Activated CD4-positive, alpha-beta memory T cell treated with anti-CD3 and anti-CD28 coated beads, Interleukin-2, amount 10 ng/mL, durations not matched to agents 7 days and 5 days (primary cell): ENCODE measurements at regions not wholly inside any gene's neighbourhood (a gene's known extent, or its start where the extent isn't known, plus 50 kb on each side); places are given as distances from the start of the nearest gene placed in this dataset.
"Not testable (repeated sequence)": the region's sequence is repeated elsewhere in the genome, so short reads cannot be mapped to it uniquely, and the experiment has no call there.

Source experiments
- CTCF ChIA-PET: fragments of 350-600 bp; sonication (Branson Sonifier 250); formaldehyde crosslinking; loops from one replicate; lab custom pipeline; 2021; ENCODE audit warnings: antibody characterized with exemption, inconsistent platforms; lab: Charles Lee
- POLR2A ChIA-PET: fragments of 350-600 bp; sonication (Branson Sonifier 250); formaldehyde crosslinking; loops from one replicate; lab custom pipeline; 2021; ENCODE audit warnings: antibody characterized with exemption; lab: Charles Lee
- DNase-seq: peaks from one replicate; pipeline ENCODE4 v3.0.0-alpha.2; 2020
- H3K27ac Mint-ChIP-seq: one replicate; pipeline ENCODE4 v1.8.0; 2021; ENCODE audit warnings: mild to moderate bottlenecking, mixed read lengths
- H3K27me3 Mint-ChIP-seq: one replicate; pipeline ENCODE4 v1.8.0; 2021; ENCODE audit warnings: mixed read lengths
- H3K36me3 Mint-ChIP-seq: one replicate; pipeline ENCODE4 v1.8.0; 2021; ENCODE audit warnings: low read depth, mixed read lengths
- H3K4me1 Mint-ChIP-seq: one replicate; pipeline ENCODE4 v1.8.0; 2021; ENCODE audit warnings: mixed read lengths
- H3K4me3 Mint-ChIP-seq: one replicate; pipeline ENCODE4 v1.8.0; 2021; ENCODE audit warnings: mild to moderate bottlenecking, mixed read lengths
- H3K9me3 Mint-ChIP-seq: one replicate; pipeline ENCODE4 v1.8.0; 2021; ENCODE audit warnings: mixed read lengths

DNA sequence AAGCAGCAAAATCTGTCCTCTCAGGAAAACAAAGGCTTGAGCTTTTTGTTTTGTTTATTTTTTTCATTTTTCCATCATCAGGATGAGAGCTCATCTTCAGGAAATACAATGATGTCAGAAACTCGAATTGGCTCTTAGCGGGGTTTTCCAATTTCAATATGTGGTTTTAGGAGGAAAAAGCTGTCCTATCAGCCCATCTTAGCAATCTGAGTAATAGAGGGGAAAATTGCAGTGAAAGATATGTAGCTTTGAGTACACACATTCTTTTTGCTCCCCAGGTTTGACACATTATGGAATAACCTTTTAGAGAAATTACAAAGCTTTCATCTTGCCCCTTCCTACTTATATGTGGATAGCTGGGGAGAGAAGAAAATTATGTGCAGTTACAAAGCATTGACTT, 113.6 kb upstream of the MYO3A start:
- H3K4me1 Mint-ChIP-seq: peaks cover 5% of the 10 kb centered on the region
- ChIA-PET CTCF (interaction anchor here (1.1 to 1.9 kb wide), 2 partner anchors 9 to 55 kb away, joined by 3 to 7 read pairs; no protein-coding TSS in a partner anchor), POLR2A (no interaction called here)
- peak overlapping the region; percentile 37 for H3K4me3 Mint-ChIP-seq
- no peak overlapping the region for H3K27ac Mint-ChIP-seq
- H3K27me3 Mint-ChIP-seq: no peaks in the 10 kb centered on the region
- H3K9me3 Mint-ChIP-seq: peaks cover 2% of the 10 kb centered on the region
- H3K36me3 Mint-ChIP-seq: no peaks in the 10 kb centered on the region
- DNase-seq: no peak

DNA sequence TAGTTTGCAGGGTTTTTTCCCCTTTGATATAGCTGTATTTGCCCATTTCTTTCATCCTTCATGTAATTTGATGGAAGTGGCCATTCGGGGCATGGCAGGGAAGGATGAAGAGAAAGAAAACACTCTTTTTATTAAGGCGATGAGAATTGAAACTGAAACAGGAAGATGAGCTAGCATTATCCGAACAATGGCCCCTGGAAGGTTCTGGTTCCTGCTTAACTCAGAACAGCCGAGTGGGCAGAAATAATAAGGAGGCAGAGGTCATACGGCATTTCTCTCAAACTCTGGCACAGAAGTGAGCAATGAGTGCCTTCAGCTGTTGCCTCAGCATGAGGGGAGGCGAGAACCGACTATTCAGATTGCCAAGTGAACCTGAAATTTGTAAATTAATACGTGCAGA, 113.2 kb upstream of the MYO3A start:
- CTCF ChIA-PET: interaction anchor here (1.1 to 1.9 kb wide), 2 partner anchors 9 to 55 kb away, joined by 3 to 7 read pairs; no protein-coding TSS in a partner anchor
- Mint-ChIP-seq H3K27me3 (no peaks in the 10 kb centered on the region), H3K9me3 (peaks cover 2% of the 10 kb centered on the region), H3K4me1 (peaks cover 5% of the 10 kb centered on the region), H3K4me3 (peak overlapping the region; percentile 37), H3K36me3 (no peaks in the 10 kb centered on the region), H3K27ac (peak overlapping the region; percentile 41)
- no peak for DNase-seq
- POLR2A ChIA-PET: no interaction called here

DNA sequence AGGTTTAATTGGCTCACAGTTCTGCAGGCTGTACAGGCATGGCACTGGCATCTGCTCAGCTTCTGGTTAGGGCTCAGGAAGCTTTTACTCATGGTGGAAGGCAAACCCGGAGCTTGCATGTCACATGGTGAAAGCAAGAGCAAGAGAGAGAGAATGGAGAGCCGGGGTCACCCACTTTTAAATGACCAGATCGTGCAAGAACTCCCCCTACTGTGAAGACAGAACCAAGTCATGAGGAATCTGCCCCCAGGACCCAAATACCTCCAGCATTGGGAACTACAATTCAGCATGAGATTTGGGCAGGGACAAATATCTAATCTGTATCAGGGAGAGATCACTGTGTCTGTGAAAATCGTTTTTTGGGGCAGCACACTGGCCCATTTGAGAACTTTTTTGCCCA, 110.0 kb upstream of the MYO3A start:
- ChIA-PET CTCF (no interaction called here), POLR2A (no interaction called here)
- Mint-ChIP-seq H3K27ac (no peak overlapping the region), H3K9me3 (peaks cover 2% of the 10 kb centered on the region), H3K4me1 (peaks cover 5% of the 10 kb centered on the region), H3K27me3 (peaks cover 2% of the 10 kb centered on the region), H3K4me3 (no peak overlapping the region), H3K36me3 (no peaks in the 10 kb centered on the region)
- DNase-seq: no peak

DNA sequence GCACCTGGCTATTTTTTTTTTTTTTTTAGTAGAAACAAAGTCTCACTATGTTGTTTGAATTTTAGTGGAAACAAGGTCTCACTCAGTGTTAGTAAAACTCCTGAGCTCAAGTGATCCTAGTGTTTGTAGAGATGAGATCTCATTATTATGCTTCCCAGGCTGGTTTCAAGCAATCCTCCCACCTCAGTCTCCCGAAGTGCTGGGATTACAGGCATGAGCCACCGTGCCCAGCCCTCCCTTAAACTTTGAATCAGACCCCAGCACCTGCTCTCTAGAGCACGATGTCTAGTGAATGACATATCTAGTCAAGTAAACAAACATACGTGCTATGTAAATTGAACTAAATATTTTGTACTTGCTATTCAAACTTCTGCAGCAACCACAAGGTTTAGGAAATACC, 105.6 kb upstream of the MYO3A start:
- H3K9me3 Mint-ChIP-seq: no peaks in the 10 kb centered on the region
- H3K27ac Mint-ChIP-seq: no peak overlapping the region
- ChIA-PET CTCF (no interaction called here), POLR2A (no interaction called here)
- no peaks in the 10 kb centered on the region for H3K36me3 Mint-ChIP-seq
- H3K4me3 Mint-ChIP-seq: no peak overlapping the region
- peaks cover 2% of the 10 kb centered on the region for H3K27me3 Mint-ChIP-seq
- no peak for DNase-seq
- no peaks in the 10 kb centered on the region for H3K4me1 Mint-ChIP-seq

DNA sequence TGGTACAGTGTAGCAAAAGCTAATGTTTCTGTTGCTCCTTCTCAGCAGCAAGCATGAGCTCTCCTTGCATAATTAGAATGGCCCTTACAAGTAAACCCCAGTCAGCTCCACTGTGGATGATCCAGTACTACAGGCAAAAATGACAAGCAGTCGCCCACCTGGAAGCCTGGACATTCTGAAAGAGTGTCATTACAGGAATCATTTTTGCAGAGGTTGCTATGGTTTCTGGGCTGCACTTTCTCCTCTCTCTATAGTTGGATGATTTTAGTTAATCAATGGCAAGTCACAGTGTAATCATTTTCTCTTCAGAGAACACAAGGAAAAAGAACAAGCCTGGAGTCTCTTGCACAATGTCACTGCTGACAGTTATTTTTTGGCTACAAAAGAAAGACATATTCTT, 102.9 kb upstream of the MYO3A start:
- no peak for DNase-seq
- no peaks in the 10 kb centered on the region for H3K4me1 Mint-ChIP-seq
- POLR2A ChIA-PET: no interaction called here
- CTCF ChIA-PET: no interaction called here
- H3K36me3 Mint-ChIP-seq: no peaks in the 10 kb centered on the region
- H3K9me3 Mint-ChIP-seq: no peaks in the 10 kb centered on the region
- no peak overlapping the region for H3K4me3 Mint-ChIP-seq
- no peak overlapping the region for H3K27ac Mint-ChIP-seq
- H3K27me3 Mint-ChIP-seq: peaks cover 2% of the 10 kb centered on the region

DNA sequence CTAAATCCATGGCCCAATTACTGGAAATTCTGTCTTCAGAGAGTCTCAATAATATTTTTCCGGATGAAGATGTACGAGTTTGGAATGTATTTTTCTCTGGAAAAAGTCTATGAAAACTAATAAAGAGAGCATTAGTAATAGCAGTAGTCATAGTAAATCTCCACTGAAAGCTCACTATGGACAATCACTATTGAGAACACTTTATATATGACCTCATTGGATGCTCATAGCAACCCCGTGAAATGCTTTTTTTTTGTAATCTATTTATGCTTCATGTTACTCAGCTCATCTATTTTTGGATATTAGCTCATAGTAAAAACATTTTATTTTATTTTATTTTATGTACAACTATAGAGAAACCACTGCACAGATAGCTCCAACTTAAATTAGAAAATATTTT, 94.3 kb upstream of the MYO3A start:
- ChIA-PET CTCF (no interaction called here), POLR2A (no interaction called here)
- Mint-ChIP-seq H3K27me3 (no peaks in the 10 kb centered on the region), H3K9me3 (no peaks in the 10 kb centered on the region), H3K27ac (no peak overlapping the region), H3K36me3 (no peaks in the 10 kb centered on the region), H3K4me3 (no peak overlapping the region), H3K4me1 (no peaks in the 10 kb centered on the region)
- DNase-seq: no peak

DNA sequence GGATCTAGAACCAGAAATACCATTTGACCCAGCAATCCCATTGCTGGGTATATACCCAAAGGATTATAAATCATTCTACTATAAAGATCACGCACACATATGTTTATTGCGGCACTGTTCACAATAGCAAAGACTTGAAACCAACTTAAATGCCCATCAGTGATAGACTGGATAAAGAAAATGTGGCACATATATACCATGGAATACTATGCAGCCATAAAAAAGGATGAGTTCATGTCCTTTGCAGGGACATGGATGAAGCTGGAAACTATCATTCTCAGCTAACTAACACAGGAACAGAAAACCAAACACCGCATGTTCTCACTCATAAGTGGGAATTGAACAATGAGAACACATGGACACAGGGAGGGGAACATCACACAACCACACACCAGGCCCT, 93.2 kb upstream of the MYO3A start:
- DNase-seq, H3K9me3 Mint-ChIP-seq, H3K4me1 Mint-ChIP-seq, H3K4me3 Mint-ChIP-seq, H3K27ac Mint-ChIP-seq, CTCF ChIA-PET, H3K27me3 Mint-ChIP-seq, H3K36me3 Mint-ChIP-seq, POLR2A ChIA-PET: not testable (repeated sequence)

DNA sequence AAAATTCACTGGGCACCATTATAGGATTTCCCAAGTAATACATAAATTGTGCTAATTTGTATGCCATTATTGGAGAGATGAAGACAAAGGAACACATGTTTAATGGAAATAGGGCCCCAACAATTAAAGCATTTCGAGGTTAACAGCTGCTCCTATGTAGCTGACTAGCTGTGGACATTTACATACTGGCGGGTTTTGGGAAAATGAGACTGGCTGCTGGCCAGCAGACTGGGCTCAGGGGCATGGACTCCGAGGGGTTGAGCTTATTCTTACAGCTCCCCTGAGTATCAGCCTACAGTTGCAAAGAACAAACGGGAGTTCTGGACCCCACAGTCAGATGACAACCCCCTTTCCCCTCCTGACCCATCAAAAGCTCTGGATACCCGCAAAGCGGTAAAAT, 91.9 kb upstream of the MYO3A start:
- ChIA-PET POLR2A (no interaction called here), CTCF (interaction anchor here (1.4 kb wide), 1 partner anchor 33 kb away, joined by 3 read pairs; no protein-coding TSS in a partner anchor)
- H3K36me3 Mint-ChIP-seq: no peaks in the 10 kb centered on the region
- H3K9me3 Mint-ChIP-seq: peaks cover 2% of the 10 kb centered on the region
- no peak for DNase-seq
- H3K27ac Mint-ChIP-seq: no peak overlapping the region
- no peaks in the 10 kb centered on the region for H3K4me1 Mint-ChIP-seq
- no peaks in the 10 kb centered on the region for H3K27me3 Mint-ChIP-seq
- H3K4me3 Mint-ChIP-seq: no peak overlapping the region

DNA sequence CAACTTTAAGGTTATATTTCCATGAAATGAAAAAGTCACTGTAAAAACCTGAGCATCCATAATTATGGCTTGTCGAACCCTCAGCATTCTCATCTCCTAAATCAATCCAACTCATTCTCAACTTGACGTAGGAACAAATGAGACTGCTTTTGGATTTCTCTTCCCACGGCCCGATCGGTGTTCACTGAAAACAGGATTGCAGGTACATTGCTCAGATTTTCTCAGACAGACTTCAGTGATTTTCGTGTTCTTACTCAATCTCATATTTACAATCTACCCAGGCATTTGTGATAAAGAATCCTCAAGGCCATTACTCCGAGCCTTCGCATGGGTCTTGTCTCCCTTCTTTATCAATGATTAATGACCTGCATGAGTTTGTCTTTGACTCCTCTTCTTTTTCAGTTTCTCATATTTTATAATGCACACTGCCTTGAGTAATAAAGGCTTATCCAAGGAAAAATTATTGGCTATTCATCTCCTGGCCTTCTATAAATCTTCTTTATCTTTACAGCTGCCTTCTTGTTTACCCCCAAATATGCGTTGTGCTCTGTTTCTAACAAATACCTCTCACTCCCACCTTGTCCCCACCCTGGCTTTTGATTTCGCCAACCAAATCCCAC, 90.4 kb upstream of the MYO3A start:
- ChIA-PET CTCF (no interaction called here), POLR2A (no interaction called here)
- no peak overlapping the region for H3K27ac Mint-ChIP-seq
- H3K4me3 Mint-ChIP-seq: no peak overlapping the region
- DNase-seq: no peak
- H3K9me3 Mint-ChIP-seq: peaks cover 2% of the 10 kb centered on the region
- no peaks in the 10 kb centered on the region for H3K36me3 Mint-ChIP-seq
- H3K27me3 Mint-ChIP-seq: no peaks in the 10 kb centered on the region
- H3K4me1 Mint-ChIP-seq: no peaks in the 10 kb centered on the region

DNA sequence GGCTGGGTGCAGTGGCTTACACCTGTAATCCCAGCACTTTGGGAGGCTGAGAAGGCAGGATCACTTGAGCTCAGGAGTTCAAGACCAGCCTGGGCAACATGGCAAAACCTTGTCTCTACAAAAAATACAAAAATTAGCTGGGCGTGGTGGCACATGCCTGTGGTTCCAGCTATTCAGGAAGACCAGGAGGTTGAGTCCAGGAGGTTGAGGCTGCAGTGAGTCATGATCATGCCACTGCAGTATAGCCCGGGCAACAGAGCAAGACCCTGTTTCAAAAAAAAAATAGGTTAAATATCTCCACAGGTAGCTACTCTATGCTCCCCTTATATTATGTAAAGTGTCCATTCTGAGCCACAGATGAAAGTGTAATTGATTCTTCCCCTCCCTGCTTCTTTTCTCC, 89.3 kb upstream of the MYO3A start:
- DNase-seq, POLR2A ChIA-PET, H3K4me3 Mint-ChIP-seq, H3K36me3 Mint-ChIP-seq, H3K27me3 Mint-ChIP-seq, H3K9me3 Mint-ChIP-seq, H3K4me1 Mint-ChIP-seq, H3K27ac Mint-ChIP-seq: not testable (repeated sequence)
- CTCF ChIA-PET: interaction anchor here (1.2 kb wide), 1 partner anchor 31 kb away, joined by 3 read pairs; no protein-coding TSS in a partner anchor

DNA sequence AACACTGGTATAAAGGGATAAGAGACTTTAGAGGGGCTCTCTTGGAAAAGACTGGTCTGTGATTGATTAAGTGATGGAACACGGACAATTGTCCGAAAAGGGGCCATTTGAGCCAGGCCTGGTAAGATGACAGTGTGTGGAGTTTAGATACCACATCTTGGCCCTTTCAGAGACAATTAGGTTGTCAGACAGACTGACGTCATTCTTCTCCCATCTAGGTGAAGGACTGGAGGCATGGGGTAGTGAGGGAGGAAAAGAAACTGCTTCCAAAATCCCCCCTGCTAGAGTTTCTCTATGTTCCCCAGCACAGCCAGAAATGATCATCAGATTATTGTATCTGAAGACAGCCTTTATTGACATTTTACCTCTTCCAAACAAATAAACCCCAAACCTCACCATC, 84.8 kb upstream of the MYO3A start:
- no peak for DNase-seq
- H3K4me3 Mint-ChIP-seq: no peak overlapping the region
- no peaks in the 10 kb centered on the region for H3K36me3 Mint-ChIP-seq
- H3K27me3 Mint-ChIP-seq: no peaks in the 10 kb centered on the region
- ChIA-PET CTCF (no interaction called here), POLR2A (no interaction called here)
- no peak overlapping the region for H3K27ac Mint-ChIP-seq
- no peaks in the 10 kb centered on the region for H3K4me1 Mint-ChIP-seq
- peaks cover 2% of the 10 kb centered on the region for H3K9me3 Mint-ChIP-seq

DNA sequence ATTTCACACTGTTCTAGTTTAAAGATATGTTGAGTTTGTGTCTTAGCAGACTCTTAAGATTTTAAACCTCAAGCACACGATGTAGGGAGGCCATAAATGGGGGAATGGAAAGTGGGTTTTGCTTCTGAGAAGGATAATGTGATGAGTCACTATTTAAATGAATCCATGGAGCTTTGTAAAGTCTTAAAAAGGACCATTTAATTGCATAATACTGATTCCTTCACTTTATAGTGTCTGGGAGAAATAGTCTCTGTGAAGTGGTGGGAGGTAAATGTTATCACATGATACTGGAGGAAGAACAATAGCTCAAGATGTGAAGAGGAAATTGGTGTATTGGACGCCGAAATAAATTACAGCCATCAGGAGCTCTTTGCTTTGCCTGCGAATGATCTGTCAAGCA, 84.0 kb upstream of the MYO3A start:
- CTCF ChIA-PET: no interaction called here
- Mint-ChIP-seq H3K36me3 (no peaks in the 10 kb centered on the region), H3K27me3 (no peaks in the 10 kb centered on the region), H3K4me1 (no peaks in the 10 kb centered on the region), H3K27ac (no peak overlapping the region), H3K9me3 (peaks cover 1% of the 10 kb centered on the region), H3K4me3 (no peak overlapping the region)
- POLR2A ChIA-PET: no interaction called here
- DNase-seq: no peak

DNA sequence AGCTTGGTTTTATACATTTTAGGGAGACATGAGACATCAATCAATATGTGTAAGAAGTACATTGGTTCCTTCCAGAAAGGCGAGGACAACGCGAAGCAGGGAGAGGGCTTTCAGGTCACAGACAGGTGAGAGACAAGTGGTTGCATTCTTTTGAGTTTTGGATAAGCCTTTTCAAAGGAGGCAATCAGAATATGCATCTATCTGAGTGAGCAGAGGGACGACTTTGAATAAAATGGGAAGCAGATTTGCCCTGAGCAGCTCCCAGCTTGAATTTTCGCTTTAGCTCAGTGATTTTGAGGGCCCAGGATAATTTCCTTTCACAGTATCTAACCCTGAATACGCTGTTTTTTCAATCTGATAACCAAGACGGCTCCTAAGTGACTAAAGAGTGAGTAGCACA, 82.5 kb upstream of the MYO3A start:
- no peaks in the 10 kb centered on the region for H3K27me3 Mint-ChIP-seq
- H3K27ac Mint-ChIP-seq: no peak overlapping the region
- H3K36me3 Mint-ChIP-seq: no peaks in the 10 kb centered on the region
- H3K4me3 Mint-ChIP-seq: no peak overlapping the region
- DNase-seq: no peak
- ChIA-PET POLR2A (no interaction called here), CTCF (no interaction called here)
- no peaks in the 10 kb centered on the region for H3K9me3 Mint-ChIP-seq
- H3K4me1 Mint-ChIP-seq: no peaks in the 10 kb centered on the region

DNA sequence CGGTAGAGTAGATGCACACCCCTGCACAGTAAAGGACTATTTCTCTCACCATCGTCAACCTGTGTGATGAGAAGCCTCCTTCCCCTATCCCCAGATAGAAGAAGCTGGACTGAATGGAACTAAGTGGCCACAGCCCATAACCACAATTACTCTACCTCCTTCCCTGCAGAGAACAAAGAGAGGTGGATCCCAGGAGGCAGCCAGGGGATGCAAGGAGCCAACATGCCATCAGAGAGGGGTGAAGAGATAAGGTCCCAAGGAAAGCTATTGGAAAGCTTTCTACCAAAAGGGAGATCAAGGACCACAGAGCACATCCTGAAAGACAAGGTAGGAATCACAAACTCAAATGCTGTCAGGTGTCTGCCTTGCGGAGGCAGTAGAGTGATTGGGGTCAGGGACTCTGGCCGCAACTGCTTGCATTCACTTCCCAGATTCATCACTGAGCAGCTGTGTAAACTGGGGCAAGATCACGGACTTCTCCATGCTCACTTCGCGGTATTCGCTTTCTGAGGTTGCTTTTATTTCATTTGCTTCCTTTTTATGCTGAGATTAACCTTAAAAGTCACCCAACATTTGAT, 81.6 kb upstream of the MYO3A start:
- DNase-seq: no peak
- no peaks in the 10 kb centered on the region for H3K9me3 Mint-ChIP-seq
- H3K27me3 Mint-ChIP-seq: no peaks in the 10 kb centered on the region
- no peak overlapping the region for H3K4me3 Mint-ChIP-seq
- H3K27ac Mint-ChIP-seq: no peak overlapping the region
- ChIA-PET CTCF (interaction anchor here (3.1 kb wide), 1 partner anchor 23 kb away, joined by 13 read pairs; no protein-coding TSS in a partner anchor), POLR2A (no interaction called here)
- no peaks in the 10 kb centered on the region for H3K4me1 Mint-ChIP-seq
- H3K36me3 Mint-ChIP-seq: no peaks in the 10 kb centered on the region
